ENCODE measurements at regions not wholly inside any gene's neighbourhood (a gene's known extent, or its start where the extent isn't known, plus 50 kb on each side); places are given as distances from the start of the nearest gene placed in this dataset.

DNA sequence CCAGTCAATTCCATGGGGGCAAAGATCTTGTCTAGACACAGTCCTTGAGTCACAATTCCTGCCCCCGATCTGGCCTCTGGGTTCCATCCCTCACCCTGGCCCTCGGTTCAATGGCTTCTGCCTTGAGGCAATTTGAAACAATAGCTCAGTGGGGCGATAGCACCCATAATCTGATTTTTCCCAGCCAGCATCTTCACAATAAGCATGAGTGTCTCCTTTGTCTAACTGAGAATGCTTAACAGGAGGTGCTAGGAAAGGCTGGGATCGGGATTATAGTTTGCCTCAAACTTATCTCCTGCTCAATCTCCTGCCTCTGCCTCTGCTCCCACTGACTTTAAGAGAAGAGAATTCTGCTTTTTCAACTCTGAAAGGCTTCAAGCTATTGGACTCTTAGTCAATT lies 293.9 kb upstream of the PROX1 start:
- WGBS, 2 experiments (ENCODE audit: extremely low coverage in 2 of 2, insufficient read length in 1 of 2): no CpG with 5 or more reads among the region's 4 CpGs
- Histone ChIP-seq H3K4me1 (ENCODE audit: control insufficient read depth, insufficient read depth, low read length) (no peaks in the 10 kb centered on the region), H3K14ac (replicated peaks; ENCODE audit: low read depth, low read length) (no peak overlapping the region), H3K23ac (ENCODE audit: low read depth, low read length) (no peak overlapping the region), H3K4me3 (ENCODE audit: insufficient read depth, low read depth, low read length) (no peak overlapping the region), H3K9me3 (ENCODE audit: control insufficient read depth, insufficient read depth, low read length) (peaks cover 15% of the 10 kb centered on the region), H3K9ac (ENCODE audit: low read depth, low read length) (no peak overlapping the region), H3K18ac (ENCODE audit: low read depth, low read length) (no peak overlapping the region), H2BK5ac (ENCODE audit: low read depth, low read length, poor library complexity, severe bottlenecking) (no peak overlapping the region), H4K20me1 (ENCODE audit: insufficient read depth, low read length) (no peaks in the 10 kb centered on the region), H3K9me1 (ENCODE audit: insufficient read depth, low read length) (no peaks in the 10 kb centered on the region), H2BK120ac (ENCODE audit: low read depth, low read length) (no peak overlapping the region), H3K79me1 (ENCODE audit: low read depth in 1 of 2, low read length in 2 of 2) (no peaks in the 10 kb centered on the region), H4K91ac (ENCODE audit: insufficient read depth, low read depth, low read length) (no peak overlapping the region), H3K56ac (ENCODE audit: extremely low read depth, insufficient read depth, low read length) (no peak overlapping the region), H3K36me3 (ENCODE audit: control insufficient read depth, insufficient read depth, low read length) (no peaks in the 10 kb centered on the region), H2BK20ac (ENCODE audit: low read depth, low read length) (no peak overlapping the region), H3K27ac (ENCODE audit: insufficient read depth, low read length) (no peak overlapping the region), H3K27me3 (ENCODE audit: control insufficient read depth, insufficient read depth, low read length) (no peaks in the 10 kb centered on the region), H2AK5ac (ENCODE audit: low read depth, low read length) (no peak overlapping the region), H2AK9ac (replicated peaks; ENCODE audit: low read depth, low read length, poor library complexity) (no peak overlapping the region), H4K5ac (ENCODE audit: low read depth, low read length) (no peak overlapping the region), H2BK15ac (ENCODE audit: low read depth, low read length) (no peak overlapping the region), H3K4me2 (ENCODE audit: low read depth, low read length) (no peak overlapping the region), H2AFZ (replicated peaks; ENCODE audit: low read length, poor library complexity) (no peak overlapping the region), H4K8ac (ENCODE audit: low read depth in 2 of 2, low read length in 2 of 2) (no peak overlapping the region), H3K4ac (ENCODE audit: low read depth, low read length) (no peak overlapping the region)
- TF ChIP-seq MAZ (IDR thresholded peaks at IDR 0.05; ENCODE audit: borderline replicate concordance, low read depth, low read length) (no peak), RCOR1 (IDR thresholded peaks at IDR 0.05; ENCODE audit: insufficient replicate concordance, low read length) (no peak), MAFK (IDR thresholded peaks at IDR 0.05; ENCODE audit: low read depth, low read length) (no peak), MXI1 (IDR thresholded peaks at IDR 0.05; ENCODE audit: borderline replicate concordance, low read depth, low read length) (no peak), ELK1 (IDR thresholded peaks at IDR 0.05; ENCODE audit: borderline replicate concordance, low read depth, low read length) (no peak), SMC3 (IDR thresholded peaks at IDR 0.05; ENCODE audit: low read depth, low read length) (no peak)
- TF ChIP-seq, protein P1, sequence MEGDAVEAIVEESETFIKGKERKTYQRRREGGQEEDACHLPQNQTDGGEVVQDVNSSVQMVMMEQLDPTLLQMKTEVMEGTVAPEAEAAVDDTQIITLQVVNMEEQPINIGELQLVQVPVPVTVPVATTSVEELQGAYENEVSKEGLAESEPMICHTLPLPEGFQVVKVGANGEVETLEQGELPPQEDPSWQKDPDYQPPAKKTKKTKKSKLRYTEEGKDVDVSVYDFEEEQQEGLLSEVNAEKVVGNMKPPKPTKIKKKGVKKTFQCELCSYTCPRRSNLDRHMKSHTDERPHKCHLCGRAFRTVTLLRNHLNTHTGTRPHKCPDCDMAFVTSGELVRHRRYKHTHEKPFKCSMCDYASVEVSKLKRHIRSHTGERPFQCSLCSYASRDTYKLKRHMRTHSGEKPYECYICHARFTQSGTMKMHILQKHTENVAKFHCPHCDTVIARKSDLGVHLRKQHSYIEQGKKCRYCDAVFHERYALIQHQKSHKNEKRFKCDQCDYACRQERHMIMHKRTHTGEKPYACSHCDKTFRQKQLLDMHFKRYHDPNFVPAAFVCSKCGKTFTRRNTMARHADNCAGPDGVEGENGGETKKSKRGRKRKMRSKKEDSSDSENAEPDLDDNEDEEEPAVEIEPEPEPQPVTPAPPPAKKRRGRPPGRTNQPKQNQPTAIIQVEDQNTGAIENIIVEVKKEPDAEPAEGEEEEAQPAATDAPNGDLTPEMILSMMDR (conservative IDR thresholded peaks at IDR 0.05; ENCODE audit: low read depth, low read length): no peak
- no TSS peak for BruUV-seq (replicated peaks)
- ChIA-PET CTCF (no interaction called here), POLR2A (ENCODE audit: unreplicated experiment) (no interaction called here)
- intact Hi-C loops (cut with micrococcal nuclease) (no loop called here), in situ Hi-C loops (cut with MboI; ENCODE audit: low sequenced_read_pairs) (no loop called here), dilution Hi-C loops (cut with HindIII; ENCODE audit: low sequenced_read_pairs, unreplicated experiment) (no loop called here)
- no peak for ATAC-seq (ENCODE audit: low read depth)
- DNase-seq: no peak

All from IMR-90 (cell line).